SK-MEL-5 (cell line): ENCODE measurements at regions not wholly inside any gene's neighbourhood (a gene's known extent, or its start where the extent isn't known, plus 50 kb on each side); places are given as distances from the start of the nearest gene placed in this dataset.
"Not testable (repeated sequence)": the region's sequence is repeated elsewhere in the genome, so short reads cannot be mapped to it uniquely, and the experiment has no call there.

Experiments
- DNase-seq: peaks from one replicate; pipeline ENCODE4 v3.0.0-alpha.2; 2016; ENCODE audit warnings: low read depth, low spot score
- in situ Hi-C: cut with HindIII; loops from 2 replicates; pipeline ENCODE4 v1.10.0; 2016; ENCODE audit warnings: low sequenced_read_pairs, high pct_unique_total_duplicates, low pct_unique_long_range_greater_than_20kb

GRCh38 chr16:26705346-26705745 is 361.4 kb upstream of the C16orf82 start:
- in situ Hi-C loops = no loop called here
- DNase-seq = no peak

- in situ Hi-C loops = no loop called here
- no peak for DNase-seq
Observed at GRCh38 chr16:26708428-26708827, 358.3 kb upstream of the C16orf82 start.

GRCh38 chr16:26709175-26709574 is 357.6 kb upstream of the C16orf82 start:
- peak; percentile 36 for DNase-seq

GRCh38 chr16:26709754-26710153 is 357.0 kb upstream of the C16orf82 start:
- in situ Hi-C loops = no loop called here

More at GRCh38 chr16:26709175-26709574, 357.6 kb upstream of the C16orf82 start:
- in situ Hi-C loops = no loop called here

GRCh38 chr16:26710450-26710849 is 356.3 kb upstream of the C16orf82 start:
- no peak for DNase-seq
- in situ Hi-C loops = no loop called here

More at GRCh38 chr16:26709754-26710153, 357.0 kb upstream of the C16orf82 start:
- DNase-seq = no peak

GRCh38 chr16:26712876-26713275 is 353.9 kb upstream of the C16orf82 start:
- DNase-seq = no peak
- in situ Hi-C loops = no loop called here

- no peak for DNase-seq
- in situ Hi-C loops = no loop called here
Observed at GRCh38 chr16:26715969-26716368, 350.8 kb upstream of the C16orf82 start.

- DNase-seq = no peak
- in situ Hi-C loops = no loop called here
Observed at GRCh38 chr16:26717826-26718225, 348.9 kb upstream of the C16orf82 start.

GRCh38 chr16:26721290-26721689 is 345.4 kb upstream of the C16orf82 start:
- DNase-seq = no peak
- in situ Hi-C loops = no loop called here

GRCh38 chr16:26721957-26722356 is 344.8 kb upstream of the C16orf82 start:
- in situ Hi-C loops, DNase-seq: not testable (repeated sequence)

- in situ Hi-C loops = no loop called here
- no peak for DNase-seq
Observed at GRCh38 chr16:26724189-26724588, 342.5 kb upstream of the C16orf82 start.

- no peak for DNase-seq
- in situ Hi-C loops = no loop called here
Observed at GRCh38 chr16:26727848-26728247, 338.9 kb upstream of the C16orf82 start.

GRCh38 chr16:26729951-26730541 is 336.7 kb upstream of the C16orf82 start:
- DNase-seq = no peak
- in situ Hi-C loops = no loop called here

- in situ Hi-C loops = no loop called here
Observed at GRCh38 chr16:26731729-26732128, 335.0 kb upstream of the C16orf82 start.

GRCh38 chr16:26733710-26734109 is 333.0 kb upstream of the C16orf82 start:
- in situ Hi-C loops = no loop called here
- no peak for DNase-seq

More at GRCh38 chr16:26731729-26732128, 335.0 kb upstream of the C16orf82 start:
- no peak for DNase-seq

GRCh38 chr16:26735521-26735920 is 331.2 kb upstream of the C16orf82 start:
- in situ Hi-C loops = no loop called here

GRCh38 chr16:26736084-26736483 is 330.6 kb upstream of the C16orf82 start:
- in situ Hi-C loops = no loop called here

More at GRCh38 chr16:26735521-26735920, 331.2 kb upstream of the C16orf82 start:
- DNase-seq = no peak

GRCh38 chr16:26740771-26741170 is 326.0 kb upstream of the C16orf82 start:
- in situ Hi-C loops = no loop called here
- DNase-seq = no peak

More at GRCh38 chr16:26736084-26736483, 330.6 kb upstream of the C16orf82 start:
- no peak for DNase-seq

GRCh38 chr16:26742040-26742439 is 324.7 kb upstream of the C16orf82 start:
- no peak for DNase-seq
- in situ Hi-C loops = no loop called here

- no peak for DNase-seq
- in situ Hi-C loops = no loop called here
Observed at GRCh38 chr16:26744430-26744829, 322.3 kb upstream of the C16orf82 start.
